SH-SY5Y (cell line): ENCODE measurements at regions not wholly inside any gene's neighbourhood (a gene's known extent, or its start where the extent isn't known, plus 50 kb on each side); places are given as distances from the start of the nearest gene placed in this dataset.

Experiments
- GATA2 ChIP-seq: IDR thresholded peaks from 2 replicates; pipeline ENCODE4 v1.6.1; 2011; ENCODE audit warnings: mild to moderate bottlenecking, low read depth, low read length
- GATA3 ChIP-seq: IDR thresholded peaks from 2 replicates; pipeline ENCODE4 v1.6.1; 2011; ENCODE audit warnings: low read depth, mild to moderate bottlenecking, low read length, moderate library complexity

GRCh38 chr11:32312206-32312817 is 123.0 kb downstream of the WT1 start:
- no peak for TF ChIP-seq GATA2
- no peak for TF ChIP-seq GATA3

- TF ChIP-seq GATA2 = no peak
- TF ChIP-seq GATA3 = no peak
These were observed 122.4 kb downstream of the WT1 start for GRCh38 chr11:32312865-32313403.

- TF ChIP-seq GATA3 (no peak), GATA2 (no peak)
These were observed 121.9 kb downstream of the WT1 start for GRCh38 chr11:32313477-32313876.

- no peak for TF ChIP-seq GATA2
- no peak for TF ChIP-seq GATA3
These were observed 120.2 kb downstream of the WT1 start for GRCh38 chr11:32315121-32315520.

- TF ChIP-seq GATA2 = no peak
- TF ChIP-seq GATA3 = no peak
These were observed 119.1 kb downstream of the WT1 start for GRCh38 chr11:32316232-32316631.

GRCh38 chr11:32316858-32317642 is 118.3 kb downstream of the WT1 start:
- TF ChIP-seq GATA3 = no peak
- TF ChIP-seq GATA2 = no peak

- TF ChIP-seq GATA2 (no peak), GATA3 (no peak)
These were observed 117.7 kb downstream of the WT1 start for GRCh38 chr11:32317643-32318042.

GRCh38 chr11:32318071-32319055 is 117.0 kb downstream of the WT1 start:
- TF ChIP-seq GATA2 (no peak), GATA3 (no peak)

GRCh38 chr11:32323814-32324130 is 111.6 kb downstream of the WT1 start:
- TF ChIP-seq GATA3 (no peak), GATA2 (no peak)

GRCh38 chr11:32325187-32325586 is 110.2 kb downstream of the WT1 start:
- TF ChIP-seq GATA2 = no peak
- TF ChIP-seq GATA3 = no peak

GRCh38 chr11:32325725-32326124 is 109.6 kb downstream of the WT1 start:
- TF ChIP-seq GATA3 (no peak), GATA2 (no peak)

- no peak for TF ChIP-seq GATA3
These were observed 108.8 kb downstream of the WT1 start for GRCh38 chr11:32326522-32326921.

GRCh38 chr11:32328392-32328791 is 106.9 kb downstream of the WT1 start:
- TF ChIP-seq GATA3 (no peak), GATA2 (no peak)

GRCh38 chr11:32331098-32331497 is 104.2 kb downstream of the WT1 start:
- TF ChIP-seq GATA3 (no peak), GATA2 (no peak)
